Aorta (tissue), 5 donors: ENCODE measurements at regions not wholly inside any gene's neighbourhood (a gene's known extent, or its start where the extent isn't known, plus 50 kb on each side); places are given as distances from the start of the nearest gene placed in this dataset.
"Not testable (repeated sequence)": the region's sequence is repeated elsewhere in the genome, so short reads cannot be mapped to it uniquely, and the experiment has no call there.

Source experiments
- ATAC-seq: fragments of 200-7000 bp; cut with Tn5 transposase; one replicate; pipeline ENCODE4 v1.9.1; 2022; ENCODE audit warnings: moderate library complexity; ENCODE audit not compliant: low FRiP score
- DNase-seq, 2 donors: peaks; one replicate each; pipeline ENCODE4 v3.0.0-alpha.2; 2020
- H3K27ac ChIP-seq, 2 donors: one replicate each; pipeline ENCODE4 v1.5.1; 2013; ENCODE audit warnings: low read length in 2 of 2, mild to moderate bottlenecking in 2 of 2, moderate library complexity in 2 of 2, control low read depth in 1 of 2, inconsistent platforms in 1 of 2, low read depth in 1 of 2
- H3K27me3 ChIP-seq, 2 donors: one replicate each; pipeline ENCODE4 v1.6.1; 2013; ENCODE audit warnings: control low read depth in 1 of 2, low read length in 1 of 2, mild to moderate bottlenecking in 1 of 2, moderate library complexity in 1 of 2; ENCODE audit not compliant: insufficient read depth in 2 of 2, control insufficient read depth in 1 of 2
- H3K36me3 ChIP-seq, 2 donors: one replicate each; pipeline ENCODE4 v1.6.1; 2013; ENCODE audit warnings: control low read depth in 1 of 2, low read length in 1 of 2, mild to moderate bottlenecking in 1 of 2; ENCODE audit not compliant: insufficient read depth in 2 of 2, control insufficient read depth in 1 of 2
- H3K4me1 ChIP-seq, 2 donors: one replicate each; pipeline ENCODE4 v1.6.1; 2013; ENCODE audit warnings: low read length in 2 of 2, control low read depth in 1 of 2, mild to moderate bottlenecking in 1 of 2, moderate library complexity in 1 of 2; ENCODE audit not compliant: insufficient read depth in 2 of 2, control insufficient read depth in 1 of 2
- H3K4me3 ChIP-seq, 2 donors: one replicate each; pipeline ENCODE4 v1.5.1; 2013; ENCODE audit warnings: low read length in 2 of 2, control low read depth in 1 of 2, mild to moderate bottlenecking in 1 of 2
- H3K9me3 ChIP-seq: one replicate; pipeline ENCODE4 v1.6.1; 2013; ENCODE audit warnings: mild to moderate bottlenecking, low read length; ENCODE audit not compliant: control insufficient read depth
- WGBS, 2 donors: extraction: QIAGEN DNeasy Blood & Tissue Kit; methylation state at CpG; one replicate each; pipeline ENCODE4 v1.1.7; 2013; 5-methylcytosine and 5-hydroxymethylcytosine counted together
- intact Hi-C, 2 donors: fragments of 100-400 bp; cut with DNase I; formaldehyde crosslinking; loops; one replicate each; pipeline versions ENCODE4 v1.14.2 to v1.15.0; 2022
- donor health status: healthy with polysubstance abuse.
- donor health status: Bipolar disorder and iron deficiency.
- donor health status: DM: no; HTN: no; CAD: no.
- donor health status: DM: no; HTN: no; CAD: no.
- donor health status: DM: yes; HTN: yes; CAD: no.

DNA sequence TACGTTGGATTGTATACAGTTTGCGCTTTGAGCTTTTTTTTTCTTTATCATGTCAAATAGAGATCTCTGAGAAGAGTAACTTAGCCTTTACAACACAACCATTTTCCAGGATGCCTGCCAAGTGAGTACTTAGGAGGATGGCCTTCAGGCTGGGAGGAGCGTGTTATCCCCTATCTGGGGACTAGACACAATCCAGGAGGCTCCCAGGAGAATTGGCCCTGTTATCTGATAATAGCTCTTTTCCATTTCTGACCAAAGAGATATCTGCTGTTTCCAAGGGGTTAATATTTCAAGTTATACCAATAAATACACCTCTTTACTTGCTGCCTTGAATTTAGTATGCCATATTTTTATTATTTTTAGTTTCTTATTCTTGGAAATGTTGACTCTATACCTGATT is 169.5 kb upstream of the SMARCAD1 start:
- WGBS, 2 donors, result 82 to 84% methylated on average over 3 of the region's 3 CpGs
- intact Hi-C loops, result no loop called here
- H3K4me3 ChIP-seq, result no peak overlapping the region
- H3K9me3 ChIP-seq, result no peaks in the 10 kb centered on the region
- H3K27me3 ChIP-seq, result no peaks in the 10 kb centered on the region
- no peak overlapping the region for H3K27ac ChIP-seq
- DNase-seq, result no peak
- no peak for ATAC-seq
- no peaks in the 10 kb centered on the region for H3K36me3 ChIP-seq
- H3K4me1 ChIP-seq, result no peaks in the 10 kb centered on the region

DNA sequence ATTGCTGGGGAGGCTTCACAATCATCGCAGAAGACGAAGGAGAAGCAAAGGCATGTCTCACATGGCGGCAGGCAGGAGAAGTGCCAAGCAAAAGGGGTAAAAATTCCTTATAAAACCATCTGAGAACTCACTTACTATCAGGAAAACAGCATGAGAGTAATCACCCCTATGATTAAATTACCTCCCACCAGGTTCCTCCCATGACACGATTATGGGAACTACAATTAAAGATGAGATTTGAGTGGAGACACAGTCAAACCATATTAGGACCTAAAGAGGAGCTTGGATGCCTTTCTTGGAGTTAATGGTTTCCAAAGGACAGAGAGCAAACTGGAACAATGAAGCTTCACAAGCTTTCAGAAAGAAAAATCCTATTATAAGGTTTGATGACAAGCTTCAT is 168.4 kb upstream of the SMARCAD1 start:
- intact Hi-C loops, result no loop called here
- Histone ChIP-seq H3K9me3 (no peaks in the 10 kb centered on the region), H3K27me3 (no peaks in the 10 kb centered on the region), H3K4me1 (no peaks in the 10 kb centered on the region), H3K36me3 (no peaks in the 10 kb centered on the region), H3K4me3 (no peak overlapping the region), H3K27ac (no peak overlapping the region)
- no peak for ATAC-seq
- no peak for DNase-seq
- WGBS, 2 donors, result 79 to 80% methylated on average over 4 of the region's 4 CpGs

DNA sequence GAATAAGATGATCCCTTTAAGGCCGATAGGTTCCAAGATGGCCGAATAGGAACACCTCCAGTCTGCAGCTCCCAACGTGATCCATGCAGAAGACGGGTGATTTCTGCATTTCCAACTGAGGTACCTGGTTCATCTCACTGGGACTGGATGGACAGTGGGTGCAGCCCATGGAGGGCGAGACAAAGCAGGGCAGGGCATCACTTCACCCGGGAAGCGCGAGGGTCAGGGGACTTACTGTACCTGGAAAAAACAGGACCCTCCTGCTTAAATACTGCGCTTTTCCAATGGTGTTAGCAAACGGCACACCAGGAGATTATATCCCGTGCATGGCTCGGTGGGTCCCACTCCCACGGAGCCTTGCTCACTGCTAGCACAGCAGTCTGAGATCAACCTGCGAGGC is 163.2 kb upstream of the SMARCAD1 start:
- ATAC-seq, H3K4me1 ChIP-seq, H3K9me3 ChIP-seq, H3K27me3 ChIP-seq, DNase-seq, H3K4me3 ChIP-seq, H3K36me3 ChIP-seq, intact Hi-C loops, H3K27ac ChIP-seq: not testable (repeated sequence)
- 89 to 94% methylated on average over 14 of the region's 14 CpGs for WGBS, 2 donors

DNA sequence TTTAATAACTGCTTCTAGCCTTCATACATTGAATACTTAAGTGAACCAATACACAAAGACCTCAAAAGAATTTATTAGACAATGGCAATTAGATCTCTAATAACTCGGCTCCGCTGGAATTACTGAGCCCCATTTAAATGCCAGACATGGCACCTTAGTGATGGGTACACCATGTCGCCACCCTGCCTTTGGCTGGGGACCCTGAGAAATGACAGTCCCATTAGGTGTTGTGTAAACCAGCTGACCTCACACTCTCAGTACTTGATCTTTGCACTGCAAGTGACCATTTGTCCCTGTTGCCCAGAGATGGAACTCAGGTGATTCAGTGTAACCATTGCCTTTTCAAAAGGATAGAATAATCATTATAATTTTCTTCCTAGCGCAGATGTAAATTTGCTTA is 144.6 kb upstream of the SMARCAD1 start:
- no peaks in the 10 kb centered on the region for H3K9me3 ChIP-seq
- no peaks in the 10 kb centered on the region for H3K27me3 ChIP-seq
- ATAC-seq (no peak), DNase-seq (no peak)
- no peak overlapping the region for H3K4me3 ChIP-seq
- H3K27ac ChIP-seq, result no peak overlapping the region
- 63 to 71% methylated on average over 4 of the region's 4 CpGs for WGBS, 2 donors
- no peaks in the 10 kb centered on the region for H3K4me1 ChIP-seq
- no peaks in the 10 kb centered on the region for H3K36me3 ChIP-seq
- intact Hi-C loops, result no loop called here

DNA sequence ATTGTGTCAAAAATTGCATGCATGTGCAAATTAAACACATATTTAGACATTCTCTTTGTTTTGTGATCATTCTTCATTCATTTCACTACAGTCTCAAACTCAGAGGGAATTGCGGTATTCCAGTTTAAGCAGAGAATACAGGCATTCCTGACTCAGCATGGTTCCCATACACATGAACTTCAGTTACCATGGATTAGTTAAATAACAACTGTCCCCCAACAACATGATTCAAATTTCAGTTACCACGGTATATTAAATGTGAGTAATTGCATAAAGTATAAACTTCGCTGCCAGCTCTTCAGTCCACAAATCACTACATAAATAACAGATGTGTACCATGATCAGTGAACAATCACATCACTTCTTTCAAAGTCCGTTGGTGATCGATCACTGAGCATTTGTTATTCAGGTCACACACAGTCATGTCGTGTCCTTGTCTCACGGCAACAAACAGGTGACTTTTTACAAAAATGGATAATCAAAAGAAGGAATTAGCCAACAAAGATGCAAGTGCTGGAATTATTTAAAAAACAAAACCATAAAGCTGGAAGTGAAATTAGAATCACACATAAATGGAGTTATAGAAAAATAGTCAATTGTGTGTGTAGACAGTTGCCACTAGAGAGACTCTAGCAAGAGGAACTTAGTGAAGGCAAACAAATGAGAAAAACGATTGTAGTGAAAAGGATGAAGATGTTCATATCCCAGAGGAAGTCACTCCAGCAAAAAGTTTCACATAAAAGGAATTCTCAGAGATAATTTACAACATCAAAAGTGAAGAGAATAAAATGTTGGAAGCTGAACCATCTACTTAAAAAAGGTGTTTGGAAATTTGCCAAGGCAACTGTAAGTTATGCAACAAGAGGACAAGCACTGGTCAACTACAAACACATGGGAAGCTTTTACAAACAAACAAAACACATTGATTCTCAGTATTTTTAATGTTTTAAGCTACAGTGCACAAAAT is 138.6 kb upstream of the SMARCAD1 start:
- no peak overlapping the region for H3K27ac ChIP-seq
- H3K9me3 ChIP-seq, result no peaks in the 10 kb centered on the region
- no peaks in the 10 kb centered on the region for H3K36me3 ChIP-seq
- ATAC-seq (no peak), DNase-seq (no peak)
- H3K4me1 ChIP-seq, result no peaks in the 10 kb centered on the region
- intact Hi-C loops, result no loop called here
- H3K4me3 ChIP-seq, result no peak overlapping the region
- 33 to 41% methylated on average over 8 of the region's 8 CpGs for WGBS, 2 donors
- H3K27me3 ChIP-seq, result no peaks in the 10 kb centered on the region

DNA sequence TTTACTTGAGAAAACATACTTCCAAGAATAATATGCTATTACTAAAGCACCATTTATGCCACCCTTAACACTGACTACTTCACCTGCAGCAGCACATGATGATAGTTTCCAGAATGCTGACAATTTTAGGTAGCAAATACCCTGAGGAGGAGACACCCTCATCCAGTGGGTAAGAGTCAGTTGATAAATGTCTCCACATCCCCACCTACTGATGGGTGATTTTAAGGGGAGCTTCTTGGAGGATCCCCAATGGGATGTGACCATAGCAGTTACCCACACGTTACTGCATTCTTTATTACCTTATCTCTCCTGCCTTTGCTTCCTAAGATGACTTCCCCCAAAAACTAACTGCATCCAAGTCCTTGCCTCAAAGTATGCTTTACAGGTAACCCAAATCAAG is 131.2 kb upstream of the SMARCAD1 start:
- Histone ChIP-seq H3K27ac (no peak overlapping the region), H3K9me3 (no peaks in the 10 kb centered on the region), H3K4me3 (no peak overlapping the region), H3K4me1 (no peaks in the 10 kb centered on the region), H3K36me3 (no peaks in the 10 kb centered on the region), H3K27me3 (no peaks in the 10 kb centered on the region)
- ATAC-seq, result peak; percentile 33
- intact Hi-C loops, result no loop called here
- 46 to 53% methylated on average over 1 of the region's 1 CpG for WGBS, 2 donors
- no peak for DNase-seq

DNA sequence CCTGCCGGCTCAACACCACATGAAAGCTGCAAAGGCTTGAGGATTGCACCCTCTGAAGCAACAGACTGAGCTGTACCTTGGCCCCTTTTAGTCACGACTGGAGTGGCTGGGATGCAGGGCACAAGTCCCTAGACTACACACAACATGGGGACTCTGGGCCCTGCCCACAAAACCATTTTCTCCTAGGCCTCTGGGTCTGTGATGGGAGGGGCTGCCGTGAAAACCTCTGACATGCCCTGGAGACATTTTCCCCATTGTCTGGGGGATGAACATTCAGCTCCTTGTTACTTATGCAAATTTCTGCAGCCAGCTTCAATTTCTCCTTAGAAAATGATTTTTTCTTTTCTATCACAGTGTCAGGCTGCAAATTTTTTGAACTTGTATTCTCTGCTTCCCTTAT is 123.5 kb upstream of the SMARCAD1 start:
- H3K4me3 ChIP-seq, result no peak overlapping the region
- no peaks in the 10 kb centered on the region for H3K27me3 ChIP-seq
- no peak overlapping the region for H3K27ac ChIP-seq
- WGBS, 2 donors, result 52 to 72% methylated on average over 3 of the region's 3 CpGs
- peaks cover 2% of the 10 kb centered on the region for H3K9me3 ChIP-seq
- DNase-seq (no peak), ATAC-seq (no peak)
- intact Hi-C loops, result no loop called here
- no peaks in the 10 kb centered on the region for H3K36me3 ChIP-seq
- no peaks in the 10 kb centered on the region for H3K4me1 ChIP-seq

DNA sequence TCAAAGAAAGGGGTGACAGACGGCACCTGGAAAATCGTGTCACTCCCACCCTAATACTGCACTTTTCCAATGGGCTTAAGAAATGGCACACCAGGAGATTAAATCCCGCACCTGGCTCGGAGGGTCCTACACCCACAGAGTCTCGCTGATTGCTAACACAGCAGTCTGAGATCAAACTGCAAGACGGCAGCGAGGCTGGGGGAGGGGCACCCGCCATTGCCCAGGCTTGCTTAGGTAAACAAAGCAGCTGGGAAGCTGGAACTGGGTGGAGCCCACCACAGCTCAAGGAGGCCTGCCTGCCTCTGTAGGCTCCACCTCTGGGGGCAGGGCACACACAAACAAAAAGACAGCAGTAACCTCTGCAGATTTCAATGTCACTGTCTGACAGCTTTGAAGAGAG is 108.5 kb upstream of the SMARCAD1 start:
- H3K27me3 ChIP-seq, ATAC-seq, DNase-seq, H3K9me3 ChIP-seq, H3K4me1 ChIP-seq, H3K4me3 ChIP-seq, H3K36me3 ChIP-seq, intact Hi-C loops, H3K27ac ChIP-seq: not testable (repeated sequence)
- WGBS, 2 donors, result 71 to 84% methylated on average over 8 of the region's 8 CpGs

DNA sequence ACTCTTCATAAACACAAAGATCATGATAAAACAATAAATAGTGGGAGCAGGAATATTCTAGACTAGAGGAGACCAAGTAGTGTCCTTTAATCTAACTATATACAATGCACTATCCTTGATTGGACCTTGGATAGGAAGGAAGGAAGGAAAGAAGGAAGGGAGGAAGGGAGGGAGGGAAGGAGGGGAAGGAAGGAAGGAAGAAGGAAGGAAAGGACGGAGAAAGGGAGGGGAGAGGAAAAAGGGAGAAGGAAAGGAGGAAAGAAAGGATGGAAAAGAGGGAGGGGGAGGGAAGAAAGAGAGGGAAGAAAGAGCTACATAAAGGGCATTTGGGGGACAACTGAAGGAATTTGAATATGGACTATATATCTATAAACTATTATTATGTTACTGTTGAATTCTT is 95.0 kb upstream of the SMARCAD1 start:
- intact Hi-C loops, result no loop called here
- no peak for DNase-seq

More for the DNA sequence above, 95.0 kb upstream of the SMARCAD1 start:
- Histone ChIP-seq H3K27me3 (no peaks in the 10 kb centered on the region), H3K4me3 (no peak overlapping the region), H3K4me1 (no peaks in the 10 kb centered on the region), H3K27ac (no peak overlapping the region), H3K36me3 (no peaks in the 10 kb centered on the region), H3K9me3 (no peaks in the 10 kb centered on the region)
- ATAC-seq, result no peak
- 65 to 71% methylated on average over 1 of the region's 1 CpG for WGBS, 2 donors
